ENCODE measurements at regions not wholly inside any gene's neighbourhood (a gene's known extent, or its start where the extent isn't known, plus 50 kb on each side); places are given as distances from the start of the nearest gene placed in this dataset.

- Histone ChIP-seq H4K20me1 (replicated peaks; ENCODE audit: control insufficient read depth, insufficient read depth, low read length) (no peaks in the 10 kb centered on the region), H3K9me1 (ENCODE audit: control insufficient read depth, insufficient read depth, low read length) (no peaks in the 10 kb centered on the region), H3K9ac (ENCODE audit: insufficient read depth in 1 of 2, low read depth in 2 of 2, low read length in 2 of 2) (no peak overlapping the region), H3K36me3 (ENCODE audit: control insufficient read depth, insufficient read depth, low read length) (no peaks in the 10 kb centered on the region), H3K4me2 (ENCODE audit: insufficient read depth, low read length) (no peak overlapping the region), H3K4me1 (replicated peaks in 1 of 2; ENCODE audit: control insufficient read depth in 2 of 2, insufficient read depth in 2 of 2, low read length in 2 of 2) (no peaks in the 10 kb centered on the region), H3K27ac (ENCODE audit: extremely low read depth, low read depth, low read length) (no peak overlapping the region), H3K4me3 (no peak overlapping the region), H2AFZ (ENCODE audit: low read depth, low read length) (no peak overlapping the region), H3K27me3 (ENCODE audit: control insufficient read depth in 2 of 2, insufficient read depth in 2 of 2, low read length in 2 of 2) (no peaks in the 10 kb centered on the region), H3K9me3 (replicated peaks; ENCODE audit: control insufficient read depth, insufficient read depth, low read depth, low read length) (no peaks in the 10 kb centered on the region), H3K79me2 (ENCODE audit: control insufficient read depth, insufficient read depth, low read length) (no peaks in the 10 kb centered on the region)
- no peak for FAIRE-seq
- no peak for ATAC-seq
- CTCF ChIA-PET (ENCODE audit: low intra/inter-chr PET ratio), result no interaction called here
- intact Hi-C loops (cut with micrococcal nuclease), result no loop called here
- in situ Hi-C loops (cut with MboI), result no loop called here
- no TSS peak for BruUV-seq (replicated peaks)
- POLR2A ChIA-PET, result no interaction called here
- WGBS (ENCODE audit: insufficient coverage, low coverage, missing lambda C conversion rate), result 0% methylated on average over 1 of the region's 3 CpGs
- no peak for DNase-seq (ENCODE audit: extremely low read depth in 1 of 4, low spot score in 3 of 4)
- TF ChIP-seq ZNF23 (CRISPR knock-in tag; IDR thresholded peaks at IDR 0.05) (no peak), BCL6 (CRISPR knock-in tag; IDR thresholded peaks at IDR 0.05) (no peak), CSDE1 (IDR thresholded peaks at IDR 0.05) (no peak), SREBF2 (CRISPR knock-in tag; IDR thresholded peaks at IDR 0.05) (no peak), SAP30 (IDR thresholded peaks at IDR 0.05; ENCODE audit: borderline replicate concordance, insufficient read depth, low read depth, low read length, poor library complexity, severe bottlenecking) (no peak), ZNF609 (CRISPR knock-in tag; IDR thresholded peaks at IDR 0.05; ENCODE audit: borderline replicate concordance) (no peak), REST (IDR thresholded peaks at IDR 0.05; ENCODE audit: borderline replicate concordance) (no peak), REST (CRISPR knock-in tag; IDR thresholded peaks at IDR 0.05; ENCODE audit: low read depth) (no peak), SNAPC5 (CRISPR knock-in tag; IDR thresholded peaks at IDR 0.05) (no peak)
Measured at GRCh38 chr9:28332648-28333047, 759.4 kb upstream of the C9orf72 start.

Measured in K562 (cell line).